ENCODE measurements at regions not wholly inside any gene's neighbourhood (a gene's known extent, or its start where the extent isn't known, plus 50 kb on each side); places are given as distances from the start of the nearest gene placed in this dataset.

DNA sequence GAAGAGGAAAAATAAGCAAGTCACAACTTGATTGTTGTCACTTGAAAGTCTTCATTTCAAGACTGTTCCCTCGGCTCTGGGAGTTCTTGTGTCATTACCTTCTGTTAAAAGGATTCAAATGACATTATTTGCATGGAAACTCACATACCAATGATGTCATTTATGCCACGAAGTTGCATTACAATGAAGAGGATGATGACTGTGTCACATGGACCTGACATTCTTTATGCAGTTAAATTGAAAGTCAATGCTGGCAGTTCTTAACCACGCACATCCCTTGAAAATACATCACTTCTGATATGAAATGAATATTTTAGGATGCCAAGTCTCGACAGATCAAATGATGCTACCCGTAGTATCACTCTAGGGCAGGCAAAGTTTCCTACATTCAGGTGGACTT lies 1069.5 kb downstream of the VRK1 start:
- H3K27me3 ChIP-seq (replicated peaks; ENCODE audit: control insufficient read depth, insufficient read depth, low read length), result no peaks in the 10 kb centered on the region
- no peak overlapping the region for H3K4me3 ChIP-seq (ENCODE audit: low read depth, low read length)
- peaks cover 6% of the 10 kb centered on the region for H3K9me3 Mint-ChIP-seq (ENCODE audit: unreplicated experiment)
- no peak overlapping the region for H3K27ac Mint-ChIP-seq (ENCODE audit: unreplicated experiment)
- intact Hi-C loops (cut with micrococcal nuclease; ENCODE audit: unreplicated experiment), result no loop called here
- H3K4me3 Mint-ChIP-seq (ENCODE audit: unreplicated experiment), result no peak overlapping the region
- H3K4me1 ChIP-seq, result no peaks in the 10 kb centered on the region
- no peaks in the 10 kb centered on the region for H3K9me3 ChIP-seq
- no peaks in the 10 kb centered on the region for H3K4me1 Mint-ChIP-seq (ENCODE audit: low read depth, unreplicated experiment)
- no peaks in the 10 kb centered on the region for H3K27me3 Mint-ChIP-seq (ENCODE audit: insufficient read depth, unreplicated experiment)
- no TSS peak for BruUV-seq (replicated peaks)
- POLR2A ChIA-PET, result no interaction called here
- no peak for DNase-seq
- TF ChIP-seq, protein P1, sequence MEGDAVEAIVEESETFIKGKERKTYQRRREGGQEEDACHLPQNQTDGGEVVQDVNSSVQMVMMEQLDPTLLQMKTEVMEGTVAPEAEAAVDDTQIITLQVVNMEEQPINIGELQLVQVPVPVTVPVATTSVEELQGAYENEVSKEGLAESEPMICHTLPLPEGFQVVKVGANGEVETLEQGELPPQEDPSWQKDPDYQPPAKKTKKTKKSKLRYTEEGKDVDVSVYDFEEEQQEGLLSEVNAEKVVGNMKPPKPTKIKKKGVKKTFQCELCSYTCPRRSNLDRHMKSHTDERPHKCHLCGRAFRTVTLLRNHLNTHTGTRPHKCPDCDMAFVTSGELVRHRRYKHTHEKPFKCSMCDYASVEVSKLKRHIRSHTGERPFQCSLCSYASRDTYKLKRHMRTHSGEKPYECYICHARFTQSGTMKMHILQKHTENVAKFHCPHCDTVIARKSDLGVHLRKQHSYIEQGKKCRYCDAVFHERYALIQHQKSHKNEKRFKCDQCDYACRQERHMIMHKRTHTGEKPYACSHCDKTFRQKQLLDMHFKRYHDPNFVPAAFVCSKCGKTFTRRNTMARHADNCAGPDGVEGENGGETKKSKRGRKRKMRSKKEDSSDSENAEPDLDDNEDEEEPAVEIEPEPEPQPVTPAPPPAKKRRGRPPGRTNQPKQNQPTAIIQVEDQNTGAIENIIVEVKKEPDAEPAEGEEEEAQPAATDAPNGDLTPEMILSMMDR (IDR thresholded peaks at IDR 0.05; ENCODE audit: insufficient read depth in 1 of 2, low read depth in 1 of 2, low read length in 1 of 2, severe bottlenecking in 1 of 2, unreplicated experiment in 1 of 2), result no peak
- no peaks in the 10 kb centered on the region for H3K36me3 Mint-ChIP-seq (ENCODE audit: insufficient read depth, unreplicated experiment)
- H3K36me3 ChIP-seq (ENCODE audit: control insufficient read depth, insufficient read depth, low read length), result no peaks in the 10 kb centered on the region
- CTCF ChIA-PET, result no interaction called here

DNA sequence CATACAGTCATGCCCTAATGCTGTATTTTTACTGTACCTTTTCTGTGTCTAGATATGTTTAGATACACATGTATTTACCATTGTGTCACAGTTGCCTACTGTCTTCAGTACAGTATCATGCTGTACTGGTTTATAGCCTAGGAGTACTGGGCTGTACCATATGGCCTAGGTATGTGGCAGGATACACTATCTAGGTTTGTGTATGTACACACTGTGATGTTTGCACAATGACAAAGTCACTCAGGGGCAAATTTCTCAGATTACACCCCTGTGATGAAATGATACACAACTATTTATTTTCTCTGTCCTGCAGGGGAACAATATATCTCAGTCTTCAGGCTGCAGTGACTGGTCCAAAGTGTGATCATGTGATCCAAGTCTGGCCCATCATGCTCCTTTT lies 1076.1 kb downstream of the VRK1 start:
- no TSS peak for BruUV-seq (replicated peaks)
- POLR2A ChIA-PET, result no interaction called here
- no peaks in the 10 kb centered on the region for H3K27me3 Mint-ChIP-seq (ENCODE audit: insufficient read depth, unreplicated experiment)
- H3K4me3 Mint-ChIP-seq (ENCODE audit: unreplicated experiment), result no peak overlapping the region
- Histone ChIP-seq H3K4me3 (ENCODE audit: low read depth, low read length) (no peak overlapping the region), H3K27me3 (replicated peaks; ENCODE audit: control insufficient read depth, insufficient read depth, low read length) (no peaks in the 10 kb centered on the region), H3K4me1 (peaks cover 11% of the 10 kb centered on the region), H3K9me3 (no peaks in the 10 kb centered on the region), H3K36me3 (ENCODE audit: control insufficient read depth, insufficient read depth, low read length) (no peaks in the 10 kb centered on the region)
- TF ChIP-seq, protein P1 (IDR thresholded peaks at IDR 0.05; ENCODE audit: insufficient read depth in 1 of 2, low read depth in 1 of 2, low read length in 1 of 2, severe bottlenecking in 1 of 2, unreplicated experiment in 1 of 2), result no peak
- CTCF ChIA-PET, result no interaction called here
- H3K27ac Mint-ChIP-seq (ENCODE audit: unreplicated experiment), result no peak overlapping the region
- H3K36me3 Mint-ChIP-seq (ENCODE audit: insufficient read depth, unreplicated experiment), result no peaks in the 10 kb centered on the region
- no peaks in the 10 kb centered on the region for H3K4me1 Mint-ChIP-seq (ENCODE audit: low read depth, unreplicated experiment)
- intact Hi-C loops (cut with micrococcal nuclease; ENCODE audit: unreplicated experiment), result no loop called here
- DNase-seq, result peak in 1 of 2 experiments; percentile 4
- peaks cover 10% of the 10 kb centered on the region for H3K9me3 Mint-ChIP-seq (ENCODE audit: unreplicated experiment)

DNA sequence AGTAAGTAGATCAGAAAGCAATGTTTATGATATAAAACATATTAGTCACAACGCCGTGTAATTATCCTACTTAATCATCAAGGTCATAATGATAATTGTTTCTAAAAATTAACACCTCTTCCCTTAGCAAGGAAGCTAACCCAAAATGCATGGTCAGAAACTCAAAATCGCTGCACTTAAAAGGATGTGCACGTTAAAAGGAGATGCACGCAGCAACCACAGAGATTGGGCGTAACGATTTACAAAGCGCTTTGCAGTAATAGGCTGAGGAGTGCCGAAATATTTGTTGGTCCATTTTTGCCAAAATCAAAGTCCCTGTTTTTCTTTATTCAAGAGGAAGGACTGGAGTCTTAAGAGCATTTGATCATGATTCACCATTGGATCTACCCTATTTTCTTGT lies 1077.2 kb downstream of the VRK1 start:
- Mint-ChIP-seq H3K36me3 (ENCODE audit: insufficient read depth, unreplicated experiment) (no peaks in the 10 kb centered on the region), H3K4me3 (ENCODE audit: unreplicated experiment) (no peak overlapping the region), H3K27ac (ENCODE audit: unreplicated experiment) (no peak overlapping the region), H3K9me3 (ENCODE audit: unreplicated experiment) (peaks cover 10% of the 10 kb centered on the region), H3K27me3 (ENCODE audit: insufficient read depth, unreplicated experiment) (no peaks in the 10 kb centered on the region), H3K4me1 (ENCODE audit: low read depth, unreplicated experiment) (no peaks in the 10 kb centered on the region)
- ChIA-PET POLR2A (no interaction called here), CTCF (no interaction called here)
- Histone ChIP-seq H3K9me3 (no peaks in the 10 kb centered on the region), H3K4me1 (peaks cover 11% of the 10 kb centered on the region), H3K36me3 (ENCODE audit: control insufficient read depth, insufficient read depth, low read length) (no peaks in the 10 kb centered on the region), H3K4me3 (ENCODE audit: low read depth, low read length) (no peak overlapping the region), H3K27me3 (replicated peaks; ENCODE audit: control insufficient read depth, insufficient read depth, low read length) (no peaks in the 10 kb centered on the region)
- intact Hi-C loops (cut with micrococcal nuclease; ENCODE audit: unreplicated experiment), result no loop called here
- TF ChIP-seq, protein P1 (IDR thresholded peaks at IDR 0.05; ENCODE audit: insufficient read depth in 1 of 2, low read depth in 1 of 2, low read length in 1 of 2, severe bottlenecking in 1 of 2, unreplicated experiment in 1 of 2), result no peak
- BruUV-seq (replicated peaks), result no TSS peak
- no peak for DNase-seq

Data from Caco-2 (cell line).